Heart left ventricle (tissue), 13 donors: ENCODE measurements at regions not wholly inside any gene's neighbourhood (a gene's known extent, or its start where the extent isn't known, plus 50 kb on each side); places are given as distances from the start of the nearest gene placed in this dataset.

Experiments
- CTCF ChIP-seq, 12 donors: fragments of 200-600 bp; sonication (generic) in 4 of 12; IDR thresholded peaks; one replicate each; pipeline versions ENCODE4 v1.5.0 to v1.8.0; 2018 to 2022; ENCODE audit warnings: antibody characterized with exemption in 12 of 12, mild to moderate bottlenecking in 5 of 12
- POLR2A ChIP-seq, 2 donors: fragments of 450-650 bp; IDR thresholded peaks; one replicate each; pipeline ENCODE4 v1.6.1; 2017; ENCODE audit warnings: antibody characterized with exemption in 2 of 2, mild to moderate bottlenecking in 2 of 2, moderate library complexity in 2 of 2
- donor health status: ischemic (EF 13 %, LVEDD 7.1; RV severe dilation, severe dysfunction).
- donor health status: DM: no; HTN: yes; CAD: no.
- donor health status: DM: no; HTN: no; CAD: no.
- donor health status: ischemic (EF 25% LVEDD 6.9; RV normal size, moderate dysfunction).
- donor health status: ischemic (EF 25% LVEDD 5.7; RV mildly dilated, moderate dysfunction).
- donor health status: ischemic (EF 35%, LVEDD 5.7; RV mildly dilated, moderate dysfunction).
- donor health status: nonischemic (EF 11% LVEDD 7.7; RV severe dilation, severe dysfunction).
- donor health status: DM: yes; HTN: yes; CAD: no.
- donor health status: PGD.
- donor health status: ischemic (EF 29% LVEDD 5.4; RV normal size, mild dysfunction).
- donor health status: nonischemic (EF 23%, LVEDD 6.1; RV moderate dilation, normal function).

- TF ChIP-seq CTCF (IDR thresholded peaks at IDR 0.05) = no peak
- no peak for TF ChIP-seq POLR2A (IDR thresholded peaks at IDR 0.05)
Measured at GRCh38 chr10:78714225-78714624, 354.5 kb upstream of the ZMIZ1 start.
